Putamen (tissue), 1 donor: ENCODE measurements at regions not wholly inside any gene's neighbourhood (a gene's known extent, or its start where the extent isn't known, plus 50 kb on each side); places are given as distances from the start of the nearest gene placed in this dataset.
"Not testable (repeated sequence)": the region's sequence is repeated elsewhere in the genome, so short reads cannot be mapped to it uniquely, and the experiment has no call there.

Experiments
- DNase-seq: peaks from one replicate; pipeline ENCODE4 v3.0.0-alpha.2; 2016; ENCODE audit warnings: low spot score

GRCh38 chr3:115204475-115204874 lies 57.4 kb upstream of the ZBTB20 start:
- DNase-seq, result no peak

GRCh38 chr3:115208066-115208750 lies 61.1 kb upstream of the ZBTB20 start:
- no peak for DNase-seq

- DNase-seq, result no peak
Observed at GRCh38 chr3:115211810-115212492, 64.9 kb upstream of the ZBTB20 start.

- DNase-seq, result no peak
Observed at GRCh38 chr3:115212615-115213014, 65.5 kb upstream of the ZBTB20 start.

- not testable (repeated sequence) for DNase-seq
Observed at GRCh38 chr3:115213052-115213451, 66.0 kb upstream of the ZBTB20 start.

GRCh38 chr3:115217292-115217677 lies 70.2 kb upstream of the ZBTB20 start:
- DNase-seq, result no peak

GRCh38 chr3:115217678-115218451 lies 70.8 kb upstream of the ZBTB20 start:
- peak; percentile 22 for DNase-seq

- no peak for DNase-seq
Observed at GRCh38 chr3:115218859-115219258, 71.8 kb upstream of the ZBTB20 start.

GRCh38 chr3:115224687-115225086 lies 77.6 kb upstream of the ZBTB20 start:
- no peak for DNase-seq

GRCh38 chr3:115226844-115227445 lies 79.9 kb upstream of the ZBTB20 start:
- no peak for DNase-seq

- DNase-seq, result no peak
Observed at GRCh38 chr3:115227461-115227860, 80.4 kb upstream of the ZBTB20 start.

- no peak for DNase-seq
Observed at GRCh38 chr3:115228266-115228665, 81.2 kb upstream of the ZBTB20 start.

GRCh38 chr3:115232167-115232566 lies 85.1 kb upstream of the ZBTB20 start:
- no peak for DNase-seq

GRCh38 chr3:115233021-115233420 lies 85.9 kb upstream of the ZBTB20 start:
- no peak for DNase-seq

GRCh38 chr3:115236496-115236895 lies 89.4 kb upstream of the ZBTB20 start:
- DNase-seq, result no peak

GRCh38 chr3:115239717-115240116 lies 92.6 kb upstream of the ZBTB20 start:
- DNase-seq, result peak; percentile 87

- no peak for DNase-seq
Observed at GRCh38 chr3:115244350-115244749, 97.3 kb upstream of the ZBTB20 start.

- DNase-seq, result no peak
Observed at GRCh38 chr3:115245438-115245837, 98.3 kb upstream of the ZBTB20 start.

- DNase-seq, result no peak
Observed at GRCh38 chr3:115245899-115246298, 98.8 kb upstream of the ZBTB20 start.

- no peak for DNase-seq
Observed at GRCh38 chr3:115246461-115247020, 99.5 kb upstream of the ZBTB20 start.

- DNase-seq, result no peak
Observed at GRCh38 chr3:115248274-115248673, 101.2 kb upstream of the ZBTB20 start.

- no peak for DNase-seq
Observed at GRCh38 chr3:115251509-115251908, 104.4 kb upstream of the ZBTB20 start.
